GM18505 (cell line): ENCODE measurements at regions not wholly inside any gene's neighbourhood (a gene's known extent, or its start where the extent isn't known, plus 50 kb on each side); places are given as distances from the start of the nearest gene placed in this dataset.

Experiments used
- ATAC-seq: cut with Tn5 transposase; IDR thresholded peaks from one replicate; pipeline ENCODE4 v1.9.1; 2021; ENCODE audit not compliant: unreplicated experiment
- POLR2A ChIP-seq: IDR thresholded peaks from 4 replicates; pipeline ENCODE4 v1.6.1; 2011; ENCODE audit warnings: borderline replicate concordance; ENCODE audit not compliant: insufficient read depth, insufficient read length; ENCODE audit errors: extremely low read depth

- TF ChIP-seq POLR2A = no peak
- no peak for ATAC-seq
Measured at GRCh38 chr6:133814238-133814637, 74.7 kb upstream of the TCF21 start.

- no peak for ATAC-seq
- TF ChIP-seq POLR2A = no peak
Measured at GRCh38 chr6:133814797-133815196, 74.1 kb upstream of the TCF21 start.

DNA sequence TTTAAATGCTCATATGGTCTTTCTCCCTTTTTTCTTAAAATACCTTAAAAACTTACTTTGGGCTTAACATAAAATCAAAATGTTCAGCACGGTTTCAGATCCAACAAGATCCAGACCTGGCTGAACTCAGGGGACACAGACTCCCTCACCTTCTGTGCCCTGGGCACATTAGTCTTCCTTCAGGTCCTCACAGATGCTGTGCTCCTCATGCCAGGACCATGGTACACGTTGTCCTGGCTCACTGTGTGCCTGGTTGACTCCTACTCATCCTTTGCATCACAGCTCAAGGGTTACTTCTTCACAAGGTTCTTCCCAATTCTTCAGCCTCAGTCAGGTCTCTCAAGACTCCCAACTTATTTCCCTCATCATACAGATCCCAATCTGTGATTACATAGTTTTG lies 73.6 kb upstream of the TCF21 start:
- TF ChIP-seq POLR2A = no peak
- ATAC-seq = no peak

DNA sequence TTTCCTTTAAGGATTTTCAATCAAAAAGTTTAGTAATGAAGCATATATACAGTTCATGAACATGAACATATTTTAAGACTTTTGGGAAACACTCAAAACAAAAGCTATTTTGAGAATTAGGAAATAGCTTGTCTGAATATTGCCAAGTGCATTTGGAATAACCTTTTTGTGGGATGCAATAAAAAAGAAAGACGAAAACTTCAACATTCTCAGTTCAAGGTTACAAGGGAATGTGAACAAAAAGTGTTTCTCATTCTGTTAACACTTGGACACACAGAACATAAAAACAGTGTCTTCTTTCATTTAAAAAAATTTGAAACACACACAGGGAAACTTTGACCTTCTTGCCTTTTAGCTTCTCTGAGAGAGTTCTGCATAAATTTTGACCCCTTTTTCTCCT lies 72.7 kb upstream of the TCF21 start:
- no peak for TF ChIP-seq POLR2A
- no peak for ATAC-seq

DNA sequence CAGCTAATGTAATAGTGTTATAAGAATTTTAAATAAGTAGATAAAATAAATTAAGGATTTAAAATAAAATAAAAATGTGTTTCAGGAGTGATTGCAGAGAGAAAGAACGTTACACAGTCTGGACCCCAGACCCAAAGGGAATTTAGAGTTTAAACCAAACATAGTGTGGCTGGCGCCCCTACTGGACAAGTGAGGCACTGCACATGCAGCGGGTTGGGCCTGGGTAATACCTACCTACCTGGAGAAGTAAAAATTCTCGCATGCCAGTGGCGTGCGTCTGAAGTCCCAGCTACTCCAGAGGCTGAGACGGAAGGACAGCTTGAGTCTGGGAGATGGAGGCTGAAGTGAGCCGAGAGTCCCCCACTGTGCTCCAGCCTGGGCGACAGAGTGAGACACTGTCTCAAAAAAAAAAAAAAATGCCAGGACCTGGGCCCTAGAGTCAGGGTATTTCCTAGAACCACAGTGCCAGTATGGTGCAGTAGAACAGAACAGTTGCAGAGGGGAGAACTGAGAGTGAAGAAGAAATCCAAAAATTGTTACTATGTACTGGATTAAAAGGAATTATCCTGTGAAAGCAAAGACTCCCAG lies 71.4 kb upstream of the TCF21 start:
- no peak for TF ChIP-seq POLR2A
- ATAC-seq = peak; percentile 71

- no peak for TF ChIP-seq POLR2A
- ATAC-seq = no peak
Measured at GRCh38 chr6:133818320-133818719, 70.6 kb upstream of the TCF21 start.

DNA sequence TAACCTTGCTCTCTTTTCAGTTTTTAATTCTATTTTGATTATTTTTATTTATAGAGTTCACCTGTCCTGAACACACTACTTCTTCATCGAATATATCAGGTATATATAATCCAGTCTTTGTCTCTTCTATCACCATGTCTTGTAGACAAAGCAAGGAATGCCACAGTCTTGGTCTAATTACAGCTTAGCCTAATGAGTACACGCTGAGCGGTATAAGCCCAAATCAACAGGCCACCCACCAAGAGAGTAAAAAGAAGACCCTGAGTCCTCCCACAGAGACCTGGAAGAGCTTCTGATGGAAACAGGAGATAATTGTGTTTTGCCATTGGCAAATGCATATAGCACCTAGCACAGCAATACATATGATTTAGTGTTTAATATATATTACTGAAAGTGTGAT lies 68.7 kb upstream of the TCF21 start:
- no peak for TF ChIP-seq POLR2A

GRCh38 chr6:133827766-133828165 lies 61.1 kb upstream of the TCF21 start:
- no peak for ATAC-seq
- no peak for TF ChIP-seq POLR2A

More for the DNA sequence above, 68.7 kb upstream of the TCF21 start:
- ATAC-seq = no peak

DNA sequence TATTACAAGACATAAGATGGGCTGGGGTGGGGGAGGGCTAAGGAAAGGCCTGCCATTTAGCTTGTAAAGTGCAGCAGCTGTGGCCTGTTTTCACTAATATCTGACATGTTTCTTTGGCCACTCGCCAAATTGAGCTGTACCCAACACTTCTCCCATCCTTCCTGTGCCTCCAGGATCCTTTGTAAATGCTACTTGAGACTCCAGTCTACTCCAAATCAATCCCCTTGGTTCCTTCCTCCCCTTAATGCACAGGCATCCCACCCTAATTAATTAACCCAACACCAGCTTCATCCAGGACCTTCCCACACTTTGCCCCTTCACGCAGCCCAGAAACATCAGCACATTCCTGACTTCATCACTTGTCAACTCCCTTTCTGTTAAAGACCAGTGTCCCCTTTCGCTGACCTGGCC lies 55.0 kb upstream of the TCF21 start:
- no peak for ATAC-seq
- TF ChIP-seq POLR2A = no peak

- no peak for ATAC-seq
Measured at GRCh38 chr6:133834472-133835170, 54.3 kb upstream of the TCF21 start.

DNA sequence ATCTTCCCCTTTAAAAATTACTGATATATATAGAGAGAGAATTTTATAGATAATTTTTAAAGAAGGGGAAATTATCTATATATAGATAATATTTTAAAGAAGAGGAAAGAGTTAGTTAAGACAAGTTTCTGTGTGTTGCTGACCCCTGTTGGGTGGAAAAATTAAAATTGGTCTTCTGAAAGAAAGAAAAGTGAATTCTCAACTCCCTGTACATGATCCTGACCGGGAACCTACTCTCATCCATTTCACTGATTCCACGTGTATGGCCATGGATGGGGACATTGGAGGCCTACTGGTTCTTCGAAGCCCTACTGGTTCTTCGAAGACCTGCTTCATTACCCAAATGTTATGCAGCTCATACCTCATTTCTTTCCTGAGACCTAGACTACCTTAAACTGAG lies 53.0 kb upstream of the TCF21 start:
- TF ChIP-seq POLR2A = no peak
- no peak for ATAC-seq

More at GRCh38 chr6:133834472-133835170, 54.3 kb upstream of the TCF21 start:
- TF ChIP-seq POLR2A = no peak

GRCh38 chr6:133837801-133838349 lies 51.0 kb upstream of the TCF21 start:
- ATAC-seq = peak; percentile 89
- TF ChIP-seq POLR2A = no peak
